Esophagus mucosa (tissue), 1 donor: ENCODE measurements at regions not wholly inside any gene's neighbourhood (a gene's known extent, or its start where the extent isn't known, plus 50 kb on each side); places are given as distances from the start of the nearest gene placed in this dataset.

ENCODE experiments used
- ATAC-seq: fragments of 200-7000 bp; cut with Tn5 transposase; one replicate; pipeline ENCODE4 v1.9.1; 2020
- donor health status: DM: yes; HTN: yes; CAD: no.

DNA sequence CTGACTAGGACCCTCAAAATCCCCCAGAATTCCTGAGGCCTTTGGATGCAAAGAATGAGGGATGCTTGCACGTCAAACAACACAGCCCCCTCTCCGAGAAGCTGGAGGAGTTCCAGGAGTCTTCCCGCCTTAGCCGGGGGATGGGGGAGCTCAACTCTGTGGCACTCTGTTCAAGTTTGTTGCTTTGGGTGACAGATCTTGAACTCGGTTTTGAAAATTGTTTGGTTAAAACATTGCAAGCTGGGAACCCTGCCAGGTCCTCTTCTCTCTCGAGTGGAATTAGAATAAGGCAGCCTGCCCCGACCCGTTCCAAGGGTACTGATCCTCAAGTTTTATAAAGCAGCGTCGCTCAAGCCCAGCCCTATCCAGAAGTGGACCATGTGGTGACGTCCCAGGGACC lies 244.1 kb downstream of the LOXHD1 start:
- ATAC-seq = no peak

DNA sequence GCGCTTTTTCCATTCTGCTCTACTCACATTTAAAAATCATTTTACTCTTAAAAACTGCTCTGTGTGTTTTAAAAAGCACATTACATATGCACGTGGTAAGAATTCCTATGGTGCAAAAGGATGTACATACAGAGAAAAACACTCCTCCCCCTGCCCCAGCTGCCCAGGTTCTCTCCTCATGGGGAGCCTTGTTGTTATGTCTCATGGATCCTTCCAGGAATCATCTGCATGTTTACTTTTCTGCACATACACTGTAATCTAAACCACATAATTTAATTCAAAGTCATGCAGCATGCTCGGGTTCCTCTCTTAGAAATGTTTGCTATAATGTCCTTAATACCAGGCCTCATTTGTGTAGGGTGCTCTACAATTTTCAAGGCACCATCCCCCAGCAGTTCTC lies 243.3 kb downstream of the LOXHD1 start:
- ATAC-seq = no peak

DNA sequence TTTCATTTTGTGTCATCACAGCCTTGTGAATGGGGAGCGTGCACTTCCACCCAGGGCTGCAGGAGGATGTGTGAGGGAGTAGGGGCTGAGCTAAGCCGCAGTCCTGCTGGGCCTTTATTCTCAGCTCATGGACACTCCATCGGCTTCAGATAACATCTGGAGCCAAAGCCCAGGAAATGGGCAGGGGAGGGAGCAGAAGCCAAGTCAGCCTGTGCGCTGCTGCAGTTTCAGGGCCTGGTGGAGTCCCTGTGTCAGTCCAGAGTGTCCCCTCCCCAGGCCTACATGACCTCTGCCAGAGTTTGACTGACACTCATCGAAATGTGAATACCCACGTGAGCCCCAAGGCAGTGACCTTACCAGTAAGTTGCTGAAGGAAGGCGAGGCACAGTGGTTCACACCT lies 242.2 kb downstream of the LOXHD1 start:
- no peak for ATAC-seq

DNA sequence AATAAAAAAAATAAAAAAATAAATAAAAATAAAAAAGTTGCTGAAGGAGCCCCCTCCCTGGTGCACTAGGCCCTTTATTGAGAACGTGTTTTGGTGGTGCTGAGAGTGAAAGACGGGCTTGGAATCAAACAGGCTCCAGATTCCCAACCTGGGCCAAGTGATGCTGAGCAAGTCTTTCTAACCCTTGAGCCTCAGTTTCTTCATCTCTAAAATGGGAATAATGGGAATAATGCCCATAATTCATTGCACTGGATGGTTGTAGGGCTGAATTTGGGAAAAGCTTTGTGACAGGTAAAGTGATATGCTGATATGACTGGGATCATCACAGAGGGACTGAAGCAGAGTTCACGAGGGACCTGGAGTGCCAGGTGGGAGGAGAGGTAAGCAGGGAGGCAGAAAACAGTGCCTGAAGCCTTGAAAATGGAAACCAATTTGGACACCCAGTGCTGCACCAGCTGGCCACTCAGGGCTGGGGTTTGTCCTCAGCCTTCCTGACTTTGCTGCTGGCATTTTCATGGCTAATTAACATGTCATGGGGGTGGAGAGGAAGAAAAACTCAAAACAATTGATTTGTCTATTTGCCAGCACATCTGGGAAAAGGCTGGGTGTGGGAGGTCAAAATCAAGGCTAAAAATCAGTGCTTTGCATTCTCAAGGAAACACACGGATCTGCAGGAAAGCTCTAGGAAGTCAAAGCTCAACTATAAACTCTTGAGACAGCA lies 241.3 kb downstream of the LOXHD1 start:
- no peak for ATAC-seq

DNA sequence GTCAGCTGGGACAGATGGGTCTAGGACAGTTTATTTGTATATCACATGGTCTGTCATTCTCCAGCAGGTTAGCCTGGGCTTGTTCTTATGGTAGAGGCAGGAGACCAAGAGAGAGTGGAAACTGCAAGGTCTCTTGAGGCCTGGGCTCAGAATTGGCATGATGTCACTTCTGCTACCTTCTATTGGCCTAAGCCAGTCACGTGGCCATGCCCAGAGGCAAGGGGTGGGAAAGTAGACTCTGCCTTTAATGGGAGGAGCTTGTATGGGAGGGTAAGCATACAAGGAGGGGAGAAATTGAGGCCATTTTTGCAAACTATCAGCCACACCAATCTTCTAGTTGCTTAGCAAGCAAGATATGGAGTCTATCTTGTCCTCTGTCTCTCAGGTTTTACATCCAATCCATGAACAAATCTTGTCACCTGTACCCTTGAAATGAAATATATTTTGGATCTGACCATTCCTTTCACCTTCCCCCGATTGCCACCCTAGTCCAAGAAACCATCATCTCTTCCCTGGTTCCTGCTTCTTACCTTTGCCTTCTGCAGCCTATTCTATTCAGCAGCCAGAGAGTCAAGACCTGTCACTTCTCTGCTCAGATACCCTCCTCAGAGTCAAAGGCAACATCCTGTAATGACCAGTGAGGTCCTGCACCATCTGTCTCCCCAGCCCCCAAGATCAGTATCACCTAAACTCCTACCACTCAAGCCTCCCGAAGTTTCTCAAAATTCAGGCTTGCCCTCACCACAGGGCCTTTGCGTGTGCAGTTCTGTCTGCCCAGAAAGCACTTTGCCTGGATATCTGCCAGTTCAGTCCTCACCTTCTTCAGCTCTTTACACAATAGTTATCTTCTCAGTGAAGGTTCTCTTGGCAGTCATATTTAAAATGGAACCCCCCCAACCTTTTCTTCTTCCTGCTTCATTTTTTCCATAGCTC lies 240.0 kb downstream of the LOXHD1 start:
- ATAC-seq = peak; percentile 45

DNA sequence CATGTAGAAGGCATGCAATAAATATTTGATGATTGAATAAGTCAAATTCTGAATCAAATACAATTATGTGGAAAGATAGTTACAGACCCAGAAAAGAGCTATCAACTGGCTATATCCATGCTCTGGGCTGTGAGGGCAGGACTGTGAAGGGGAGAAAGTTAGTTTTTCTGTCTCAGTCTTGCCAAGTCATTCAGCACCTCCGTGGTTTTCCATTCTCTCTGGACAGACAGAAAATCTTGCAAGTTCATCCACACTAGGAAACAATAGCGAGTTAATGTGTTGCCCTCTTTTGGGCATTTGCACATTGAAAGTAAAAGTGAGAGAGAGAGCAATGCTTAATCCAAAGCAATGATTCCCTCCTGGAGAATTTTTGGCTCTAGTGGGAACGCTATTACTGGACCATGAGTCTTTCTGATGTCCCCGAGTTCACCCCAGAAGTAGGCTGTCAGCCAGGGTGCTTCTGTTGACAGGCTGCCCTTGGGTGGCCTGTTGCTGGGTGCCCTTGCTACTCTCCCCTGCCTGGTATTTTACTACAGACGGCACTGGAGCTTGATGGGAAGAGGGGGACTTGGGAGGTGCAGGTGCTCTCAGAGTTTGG lies 238.3 kb downstream of the LOXHD1 start:
- no peak for ATAC-seq

DNA sequence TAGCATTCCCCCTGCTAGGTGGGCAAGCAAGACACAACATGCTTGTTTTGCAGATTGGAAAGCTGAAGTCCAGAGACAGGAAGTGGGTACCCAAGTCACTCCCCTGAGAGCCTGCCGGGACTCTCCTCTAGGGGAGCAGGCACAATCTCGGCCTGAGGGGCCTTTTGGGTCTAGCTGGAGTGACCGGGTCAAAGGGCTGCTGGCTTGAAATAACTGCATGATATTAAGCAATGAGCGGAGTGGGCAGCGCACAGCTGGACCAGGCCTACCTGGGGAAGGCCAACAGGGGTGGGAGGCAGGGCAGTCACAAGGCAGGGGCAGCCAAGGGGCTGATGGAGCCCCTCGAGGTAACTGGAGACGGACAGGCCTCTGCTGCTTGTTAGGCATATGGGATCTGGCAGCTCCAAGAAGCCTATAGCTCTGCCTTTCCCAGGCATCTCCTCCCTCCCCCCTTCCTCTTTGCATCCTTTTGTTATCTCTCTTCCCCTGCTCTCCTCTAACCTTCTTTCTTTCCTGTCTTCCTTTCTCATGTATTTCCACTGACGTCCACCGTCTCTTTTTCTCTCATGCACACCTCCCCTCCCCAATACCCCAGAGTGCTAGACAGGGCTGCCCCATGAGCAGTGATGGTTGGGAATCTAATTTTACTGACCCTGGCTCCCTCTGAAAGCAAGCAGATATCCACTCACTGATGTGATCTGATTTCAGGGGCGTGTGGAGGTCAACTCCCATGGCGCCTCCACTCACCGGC lies 237.5 kb downstream of the LOXHD1 start:
- ATAC-seq = no peak

DNA sequence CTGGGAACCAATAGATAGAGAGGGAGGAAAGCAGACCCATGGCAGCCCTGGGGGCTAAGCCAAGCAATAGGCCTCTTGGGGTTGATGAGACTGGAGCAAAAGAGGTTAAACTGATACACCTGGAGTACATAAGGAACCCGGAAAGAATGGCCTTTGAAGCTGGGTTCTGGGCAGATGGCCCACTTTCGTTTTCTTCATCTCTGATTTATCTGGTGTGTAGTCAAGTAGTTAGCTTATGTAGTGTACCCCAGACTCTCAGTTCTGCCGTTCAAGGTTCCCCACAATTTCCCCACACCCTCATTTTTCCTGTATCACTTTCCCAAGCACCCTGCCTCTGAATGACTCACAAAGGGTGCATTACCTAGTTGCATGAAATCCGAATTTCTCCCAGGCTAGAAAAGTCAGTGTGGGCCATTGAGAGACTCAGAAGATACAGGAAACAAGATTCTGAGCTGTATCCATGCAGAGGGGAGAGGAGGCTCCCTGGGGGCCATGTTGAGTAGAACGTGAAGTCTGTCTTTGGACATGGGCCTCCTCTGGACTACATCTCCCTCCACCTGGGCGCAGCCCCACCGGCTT lies 235.0 kb downstream of the LOXHD1 start:
- no peak for ATAC-seq

DNA sequence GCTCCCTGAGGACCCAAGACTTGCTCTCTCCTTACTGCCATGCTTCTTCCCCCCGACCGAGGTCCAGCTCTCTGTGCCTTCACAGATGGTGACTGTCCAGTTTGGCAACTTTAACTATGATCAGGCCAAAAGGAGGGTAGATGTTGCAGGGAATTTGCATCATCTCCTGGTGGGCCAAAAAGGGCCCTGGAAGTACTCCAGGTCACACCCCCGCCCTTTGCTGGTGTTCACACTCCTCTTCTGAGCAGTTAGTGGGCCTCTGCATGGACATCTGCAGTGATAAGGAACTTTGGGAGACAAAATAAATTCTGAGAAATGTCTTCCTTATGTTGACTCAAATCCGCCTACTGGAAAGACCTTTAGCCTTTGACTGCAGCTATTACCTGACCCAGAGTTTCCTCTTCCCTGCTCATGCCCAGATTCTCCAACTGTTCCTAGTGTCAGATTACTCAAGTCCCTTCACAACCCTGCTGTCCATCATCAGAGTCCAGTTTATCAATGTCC lies 234.4 kb downstream of the LOXHD1 start:
- ATAC-seq = no peak

DNA sequence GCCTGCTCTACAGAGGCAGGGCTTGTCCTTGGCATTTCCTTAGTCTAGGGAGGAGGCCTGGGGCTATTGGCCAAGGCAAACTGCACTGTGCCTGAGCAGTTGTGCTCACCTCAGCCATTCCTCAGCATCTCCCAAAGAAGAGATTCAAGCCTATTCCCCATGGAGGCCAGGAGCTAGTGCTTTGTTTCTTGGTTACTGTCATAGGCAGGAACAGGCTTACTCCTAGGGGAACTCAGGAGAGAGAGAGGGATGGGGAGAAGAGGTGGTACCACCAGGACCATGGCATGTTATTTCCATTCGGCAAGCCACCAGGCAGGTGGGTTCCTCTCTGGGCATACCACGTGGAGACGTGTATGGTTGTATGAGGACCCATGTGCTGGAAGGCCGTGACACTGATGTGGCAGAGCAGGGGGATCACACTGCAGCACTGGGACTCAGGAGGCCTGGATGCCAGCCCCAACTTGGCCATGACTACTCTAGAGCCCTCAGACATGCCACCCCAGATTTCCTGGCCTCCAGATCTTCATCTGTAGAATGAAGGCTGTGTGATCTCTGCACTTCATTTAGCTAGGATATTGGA lies 233.7 kb downstream of the LOXHD1 start:
- ATAC-seq = no peak

DNA sequence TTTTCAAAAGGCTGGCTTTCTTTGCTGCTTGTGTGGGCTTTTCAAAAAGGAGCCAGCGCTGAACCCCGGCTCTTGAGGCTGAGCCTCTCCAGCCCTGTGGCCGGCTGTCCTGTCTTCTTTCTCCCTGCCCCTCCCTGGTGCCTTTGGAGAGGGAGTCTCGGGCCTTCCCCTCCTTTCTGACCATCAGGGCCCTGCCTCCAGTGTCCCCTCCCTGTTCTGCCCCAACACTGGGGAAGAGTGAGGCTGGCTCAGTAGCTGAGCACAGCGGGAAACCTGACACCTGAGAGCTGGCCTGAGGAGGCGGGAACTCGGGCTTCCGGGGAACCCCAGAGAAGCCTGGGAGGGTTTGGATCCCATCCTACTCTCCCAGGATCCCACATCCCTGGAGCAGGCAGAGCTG lies 232.1 kb downstream of the LOXHD1 start:
- no peak for ATAC-seq

DNA sequence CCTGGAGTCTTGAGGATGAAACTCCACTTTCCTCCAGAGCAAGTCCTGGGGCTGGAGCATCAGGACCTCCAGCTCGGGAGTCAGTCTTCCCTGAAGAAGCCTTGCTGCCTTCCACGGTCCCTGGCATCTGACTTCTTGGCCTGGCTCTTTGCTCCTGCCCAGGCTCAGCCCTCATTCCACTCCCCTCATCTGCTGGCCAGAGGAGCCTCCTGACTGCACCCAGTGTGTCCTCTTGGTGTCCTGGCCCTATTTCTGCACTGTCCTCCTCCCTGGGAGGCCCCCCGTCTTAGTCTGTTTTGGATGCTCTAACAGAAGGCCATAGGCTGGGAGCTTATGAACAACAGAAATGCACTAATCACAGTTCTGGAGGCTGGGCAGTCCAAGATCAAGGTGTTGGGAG lies 231.5 kb downstream of the LOXHD1 start:
- ATAC-seq = no peak

DNA sequence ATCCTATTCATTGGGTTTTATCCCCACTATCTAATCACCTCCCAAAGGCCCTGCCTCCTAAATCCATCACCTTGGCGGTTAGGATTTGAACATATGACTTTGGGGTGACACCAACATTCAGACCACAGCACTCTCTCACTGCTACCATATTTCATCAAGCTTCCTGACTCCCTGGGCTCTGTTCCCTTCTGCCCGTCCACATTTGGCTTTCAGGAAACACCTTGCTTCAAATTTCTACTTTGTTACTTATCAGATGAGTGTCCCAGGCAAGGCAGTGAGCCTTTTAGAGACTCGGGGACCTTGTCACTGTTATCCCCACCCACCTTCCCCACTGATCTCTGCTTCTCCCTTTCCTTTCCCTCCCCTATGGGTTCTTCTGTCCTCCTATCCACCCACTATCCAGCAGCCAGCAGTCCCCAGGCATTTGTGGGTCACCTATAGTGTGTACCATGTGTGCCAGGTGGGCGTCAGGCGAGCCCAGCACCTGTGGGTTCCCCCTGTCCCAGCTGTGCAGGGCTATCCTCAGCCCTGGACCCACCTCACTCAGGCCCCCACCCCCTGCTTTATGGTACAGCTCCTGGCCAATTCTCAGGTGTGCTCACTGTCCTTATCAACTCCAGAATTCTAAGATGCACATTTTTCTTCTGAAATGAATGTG lies 230.9 kb downstream of the LOXHD1 start:
- no peak for ATAC-seq

DNA sequence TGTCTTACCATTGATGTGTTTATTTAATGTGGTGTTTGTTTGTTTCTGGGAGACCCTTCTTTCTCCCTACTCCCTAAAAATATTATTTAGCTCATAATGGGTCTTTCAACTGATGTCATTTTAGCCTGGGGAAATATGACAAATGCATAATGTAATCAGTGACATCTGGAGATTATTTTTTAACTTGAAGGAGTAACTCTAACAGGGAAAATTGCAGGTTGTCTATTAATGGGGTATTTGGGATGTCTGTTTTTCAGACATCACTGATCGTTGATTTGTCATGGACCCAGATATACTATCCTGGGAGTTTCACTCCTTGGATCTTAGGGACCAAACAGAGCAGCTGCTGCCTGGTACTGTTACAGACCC lies 230.4 kb downstream of the LOXHD1 start:
- ATAC-seq = no peak
